ENCODE measurements at regions not wholly inside any gene's neighbourhood (a gene's known extent, or its start where the extent isn't known, plus 50 kb on each side); places are given as distances from the start of the nearest gene placed in this dataset.

GRCh38 chr2:24418166-24418841, 58.0 kb upstream of the ITSN2 start:
- H3K9me3 ChIP-seq (ENCODE audit: low read length), result no peaks in the 10 kb centered on the region
- no peak overlapping the region for H3K4me2 ChIP-seq (ENCODE audit: low read length)
- no peak overlapping the region for H3K4me3 ChIP-seq (ENCODE audit: low read depth, low read length, poor library complexity, severe bottlenecking)
- no peaks in the 10 kb centered on the region for H3K4me1 ChIP-seq (ENCODE audit: insufficient read depth, low read length, poor library complexity, severe bottlenecking)
- ChIA-PET POLR2A (interaction anchor here (0.7 kb wide), 1 partner anchor 33 kb away, joined by 4 read pairs; no protein-coding TSS in a partner anchor), CTCF (ENCODE audit: unreplicated experiment) (no interaction called here)
- no peak for DNase-seq (ENCODE audit: low spot score)
- H2AFZ ChIP-seq (ENCODE audit: low read length), result no peak overlapping the region
- intact Hi-C loops (cut with micrococcal nuclease; ENCODE audit: unreplicated experiment), result loop anchor here (10.0 kb wide), 1 partner anchor 126 kb away; no protein-coding TSS in a partner anchor
- H3K79me2 ChIP-seq (ENCODE audit: insufficient read depth, low read depth, low read length), result no peaks in the 10 kb centered on the region
- BruUV-seq (replicated peaks), result no TSS peak
- H3K27ac ChIP-seq (ENCODE audit: low read depth, low read length, poor library complexity, severe bottlenecking), result no peak overlapping the region
- TF ChIP-seq EZH2phosphoT487 (IDR thresholded peaks at IDR 0.05; ENCODE audit: borderline replicate concordance, low read depth, low read length) (no peak), CTCF (conservative IDR thresholded peaks at IDR 0.05; ENCODE audit: low read length) (no peak)
- H4K20me1 ChIP-seq (ENCODE audit: insufficient read depth, low read length), result no peaks in the 10 kb centered on the region
- H3K36me3 ChIP-seq (ENCODE audit: insufficient read depth, low read length), result no peaks in the 10 kb centered on the region
- no peaks in the 10 kb centered on the region for H3K9me2 ChIP-seq (ENCODE audit: insufficient read depth, low read length)

- Histone ChIP-seq H3K4me2 (ENCODE audit: low read length) (no peak overlapping the region), H4K20me1 (ENCODE audit: insufficient read depth, low read length) (no peaks in the 10 kb centered on the region), H3K9me2 (ENCODE audit: insufficient read depth, low read length) (no peaks in the 10 kb centered on the region), H3K27ac (ENCODE audit: low read depth, low read length, poor library complexity, severe bottlenecking) (no peak overlapping the region), H3K9me3 (ENCODE audit: low read length) (no peaks in the 10 kb centered on the region), H3K79me2 (ENCODE audit: insufficient read depth, low read depth, low read length) (no peaks in the 10 kb centered on the region), H2AFZ (ENCODE audit: low read length) (no peak overlapping the region), H3K36me3 (ENCODE audit: insufficient read depth, low read length) (no peaks in the 10 kb centered on the region), H3K4me3 (ENCODE audit: low read depth, low read length, poor library complexity, severe bottlenecking) (no peak overlapping the region), H3K4me1 (ENCODE audit: insufficient read depth, low read length, poor library complexity, severe bottlenecking) (no peaks in the 10 kb centered on the region)
- no peak for DNase-seq (ENCODE audit: low spot score)
- BruUV-seq (replicated peaks), result no TSS peak
- CTCF ChIA-PET (ENCODE audit: unreplicated experiment), result no interaction called here
- TF ChIP-seq EZH2phosphoT487 (IDR thresholded peaks at IDR 0.05; ENCODE audit: borderline replicate concordance, low read depth, low read length), result no peak
- TF ChIP-seq CTCF (conservative IDR thresholded peaks at IDR 0.05; ENCODE audit: low read length), result no peak
- POLR2A ChIA-PET, result interaction anchor here (0.6 kb wide), 1 partner anchor 314 kb away, joined by 7 read pairs; no protein-coding TSS in a partner anchor
- intact Hi-C loops (cut with micrococcal nuclease; ENCODE audit: unreplicated experiment), result loop anchor here (5.0 to 10.0 kb wide), 2 partner anchors 132 to 199 kb away; no protein-coding TSS in a partner anchor
Observed at GRCh38 chr2:24412812-24413211, 52.5 kb upstream of the ITSN2 start.

- no peak overlapping the region for H3K27ac ChIP-seq (ENCODE audit: low read depth, low read length, poor library complexity, severe bottlenecking)
- no peaks in the 10 kb centered on the region for H4K20me1 ChIP-seq (ENCODE audit: insufficient read depth, low read length)
- 0 out of 2 replicates have a peak overlapping the region, but pooled peaks have one; percentile 38 for H2AFZ ChIP-seq (ENCODE audit: low read length)
- ChIA-PET CTCF (ENCODE audit: unreplicated experiment) (no interaction called here), POLR2A (no interaction called here)
- DNase-seq (ENCODE audit: low spot score), result no peak
- intact Hi-C loops (cut with micrococcal nuclease; ENCODE audit: unreplicated experiment), result loop anchor here (5.0 to 10.0 kb wide), 2 partner anchors 133 to 201 kb away; no protein-coding TSS in a partner anchor
- no peaks in the 10 kb centered on the region for H3K36me3 ChIP-seq (ENCODE audit: insufficient read depth, low read length)
- H3K4me3 ChIP-seq (ENCODE audit: low read depth, low read length, poor library complexity, severe bottlenecking), result no peak overlapping the region
- BruUV-seq (replicated peaks), result no TSS peak
- no peaks in the 10 kb centered on the region for H3K9me3 ChIP-seq (ENCODE audit: low read length)
- H3K79me2 ChIP-seq (ENCODE audit: insufficient read depth, low read depth, low read length), result no peaks in the 10 kb centered on the region
- no peaks in the 10 kb centered on the region for H3K9me2 ChIP-seq (ENCODE audit: insufficient read depth, low read length)
- no peaks in the 10 kb centered on the region for H3K4me1 ChIP-seq (ENCODE audit: insufficient read depth, low read length, poor library complexity, severe bottlenecking)
- H3K4me2 ChIP-seq (ENCODE audit: low read length), result no peak overlapping the region
- TF ChIP-seq CTCF (conservative IDR thresholded peaks at IDR 0.05; ENCODE audit: low read length) (no peak), EZH2phosphoT487 (IDR thresholded peaks at IDR 0.05; ENCODE audit: borderline replicate concordance, low read depth, low read length) (no peak)
Observed at GRCh38 chr2:24411488-24412151, 51.3 kb upstream of the ITSN2 start.
